ENCODE measurements at regions not wholly inside any gene's neighbourhood (a gene's known extent, or its start where the extent isn't known, plus 50 kb on each side); places are given as distances from the start of the nearest gene placed in this dataset.
A peak's percentile ranks its signal among the peaks of the same experiment; 100 is the strongest.
"Not testable (repeated sequence)": the region's sequence is repeated elsewhere in the genome, so short reads cannot be mapped to it uniquely, and the experiment has no call there.

GRCh38 chr6:1201547-1202200, 110.2 kb upstream of the FOXQ1 start:
- no peak for DNase-seq (ENCODE audit: low read depth)

- peak; percentile 88 for DNase-seq (ENCODE audit: low read depth)
These were observed 111.3 kb upstream of the FOXQ1 start for GRCh38 chr6:1200409-1201101.

GRCh38 chr6:1200081-1200408, 111.9 kb upstream of the FOXQ1 start:
- DNase-seq (ENCODE audit: low read depth), result no peak

GRCh38 chr6:1197309-1197708, 114.6 kb upstream of the FOXQ1 start:
- no peak for DNase-seq (ENCODE audit: low read depth)

GRCh38 chr6:1191141-1191630, 120.7 kb upstream of the FOXQ1 start:
- DNase-seq (ENCODE audit: low read depth), result no peak

DNA sequence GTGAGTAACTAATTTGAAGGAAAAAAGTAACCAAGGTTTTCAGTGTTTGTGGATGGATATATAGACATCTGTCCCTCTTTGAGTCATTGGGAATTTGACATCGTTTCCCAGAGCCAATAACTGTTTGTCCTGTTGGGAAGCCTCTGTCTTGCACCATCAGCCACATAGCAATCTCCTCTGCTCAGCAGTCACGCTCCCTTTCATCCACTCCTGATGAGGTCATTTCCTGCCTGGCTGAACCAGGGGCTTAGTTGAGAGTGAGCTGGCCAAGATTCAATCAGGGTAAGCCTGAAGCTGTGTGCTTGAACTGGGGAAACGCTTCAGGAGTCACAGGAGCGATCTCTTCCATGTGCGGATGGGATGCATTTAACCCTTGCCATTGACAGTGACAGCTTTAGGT, 121.5 kb upstream of the FOXQ1 start:
- DNase-seq (ENCODE audit: low read depth), result peak; percentile 74

- no peak for DNase-seq (ENCODE audit: low read depth)
These were observed 123.7 kb upstream of the FOXQ1 start for GRCh38 chr6:1188199-1188598.

DNA sequence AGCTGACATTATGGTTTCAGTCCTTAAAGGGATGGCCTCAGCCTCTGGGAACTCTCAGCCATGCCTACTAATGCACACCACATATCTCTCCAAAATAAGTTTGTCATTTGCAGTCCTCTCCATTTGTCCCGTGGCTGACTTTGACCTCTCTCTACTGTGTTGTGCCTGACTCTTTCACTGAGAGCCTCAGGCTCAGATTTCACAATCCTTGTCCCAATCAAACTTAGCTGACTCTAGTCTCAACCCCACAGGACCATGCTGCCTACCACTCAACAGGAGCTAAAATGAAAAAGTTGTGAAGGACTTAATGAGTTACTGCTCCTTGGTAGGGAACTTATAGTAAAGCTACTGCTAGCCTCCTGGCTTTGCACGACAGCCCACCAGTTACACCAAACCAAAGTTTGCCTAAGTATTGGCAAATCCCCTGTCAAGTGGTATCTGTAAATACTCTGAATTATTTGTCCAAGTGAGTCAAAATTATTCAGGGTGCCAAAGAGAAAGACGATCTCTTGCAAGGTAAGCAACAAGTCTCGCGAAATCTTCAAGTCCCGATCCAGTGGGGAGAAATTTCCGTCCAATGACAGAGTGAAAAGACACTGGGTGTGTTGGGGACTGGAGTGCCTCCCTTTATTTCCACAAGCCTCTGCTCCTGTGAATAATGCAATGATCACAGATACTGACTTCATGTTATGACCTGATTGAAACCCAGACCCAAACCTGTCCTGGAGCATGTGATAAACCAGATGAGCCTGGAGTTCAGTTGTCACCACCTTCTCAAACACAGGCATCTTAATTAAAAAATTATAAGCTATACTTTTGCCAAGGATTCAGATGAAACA, 124.4 kb upstream of the FOXQ1 start:
- DNase-seq (ENCODE audit: low read depth), result no peak

DNA sequence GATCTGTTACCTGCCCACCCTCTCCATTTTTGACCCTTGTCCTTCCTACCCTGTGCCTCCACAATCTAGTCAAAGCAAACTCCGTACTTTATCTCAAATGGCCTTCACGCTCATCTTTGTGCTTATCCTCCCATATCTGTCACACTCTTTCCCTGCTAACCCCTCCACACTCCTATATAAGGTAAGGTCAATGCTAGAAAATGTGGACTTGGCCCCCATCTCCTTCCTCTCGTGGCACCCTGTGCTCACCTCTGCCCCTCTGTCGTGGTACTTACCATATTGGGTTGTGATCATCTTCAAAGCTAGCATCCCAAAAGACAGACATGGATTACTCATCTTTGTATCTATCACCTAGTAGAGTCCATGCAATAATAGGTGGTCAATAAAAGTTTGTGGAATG, 127.6 kb upstream of the FOXQ1 start:
- DNase-seq (ENCODE audit: low read depth), result no peak

GRCh38 chr6:1182722-1183521, 129.0 kb upstream of the FOXQ1 start:
- no peak for DNase-seq (ENCODE audit: low read depth)

GRCh38 chr6:1181939-1182605, 129.8 kb upstream of the FOXQ1 start:
- DNase-seq (ENCODE audit: low read depth), result no peak

GRCh38 chr6:1179571-1180459, 132.1 kb upstream of the FOXQ1 start:
- DNase-seq (ENCODE audit: low read depth), result no peak

GRCh38 chr6:1178590-1178989, 133.3 kb upstream of the FOXQ1 start:
- DNase-seq (ENCODE audit: low read depth), result no peak

DNA sequence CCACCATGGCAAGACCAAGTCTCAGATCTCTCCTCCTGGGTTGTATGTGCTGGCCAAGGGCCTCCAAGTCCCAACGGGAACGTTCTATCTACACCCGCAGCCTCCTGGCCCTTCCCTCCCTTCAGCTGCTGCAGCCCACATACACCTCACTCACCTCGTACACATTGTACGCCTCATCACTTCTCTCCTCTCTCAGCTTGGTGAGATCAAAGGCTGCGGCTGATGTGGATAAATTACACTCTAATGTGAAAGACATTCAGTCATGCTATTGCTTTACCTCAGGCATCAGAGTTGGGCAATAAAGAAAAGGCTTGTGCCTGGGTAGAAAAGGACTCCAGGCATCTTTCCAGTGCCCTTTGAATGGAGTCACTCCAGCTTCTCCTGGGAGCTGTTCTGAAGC, 135.3 kb upstream of the FOXQ1 start:
- DNase-seq (ENCODE audit: low read depth), result no peak

- no peak for DNase-seq (ENCODE audit: low read depth)
These were observed 136.0 kb upstream of the FOXQ1 start for GRCh38 chr6:1175877-1176276.

- no peak for DNase-seq (ENCODE audit: low read depth)
These were observed 141.1 kb upstream of the FOXQ1 start for GRCh38 chr6:1170794-1171193.

- no peak for DNase-seq (ENCODE audit: low read depth)
These were observed 147.3 kb upstream of the FOXQ1 start for GRCh38 chr6:1164600-1164999.

DNA sequence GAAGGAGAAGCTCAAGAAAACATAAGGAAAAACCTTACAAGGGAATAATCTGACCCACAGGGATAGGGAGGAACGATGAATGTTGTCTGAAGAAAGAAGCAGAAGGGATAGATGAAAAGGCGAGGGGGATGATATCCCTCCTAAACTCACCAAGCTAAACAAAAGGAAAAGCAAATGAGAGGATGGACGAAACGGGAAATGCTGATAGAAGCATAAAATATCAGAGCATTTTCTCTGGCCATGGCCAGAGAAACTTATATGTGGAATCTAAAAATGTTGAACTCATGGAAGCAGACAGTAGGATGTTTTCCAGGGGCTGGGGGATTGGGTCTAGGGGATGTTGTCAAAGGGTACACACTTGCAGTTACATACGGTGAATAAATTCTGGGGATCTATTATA, 148.4 kb upstream of the FOXQ1 start:
- no peak for DNase-seq (ENCODE audit: low read depth)

- no peak for DNase-seq (ENCODE audit: low read depth)
These were observed 149.3 kb upstream of the FOXQ1 start for GRCh38 chr6:1162367-1163275.

DNA sequence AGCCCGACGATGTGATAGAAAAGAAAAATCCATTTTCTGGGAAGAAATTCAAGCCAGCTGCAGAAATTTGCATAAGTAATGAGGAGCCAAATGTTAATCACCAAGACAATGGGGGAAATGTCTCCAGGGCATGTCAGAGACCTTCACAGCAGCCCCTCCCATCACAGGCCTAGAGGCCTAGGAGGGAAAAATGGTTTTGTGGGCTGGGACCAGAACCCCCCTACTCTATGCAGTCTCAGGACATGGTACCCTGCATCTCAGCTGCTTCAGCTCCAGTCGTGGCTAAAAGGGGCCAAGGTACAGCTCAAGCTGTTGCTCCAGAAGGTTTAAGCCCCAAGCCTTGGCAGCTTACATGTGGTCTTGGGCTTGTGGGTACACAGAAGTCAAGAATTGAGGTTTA, 155.5 kb upstream of the FOXQ1 start:
- not testable (repeated sequence) for DNase-seq (ENCODE audit: low read depth)
